NCI-H524 (cell line): ENCODE measurements at regions not wholly inside any gene's neighbourhood (a gene's known extent, or its start where the extent isn't known, plus 50 kb on each side); places are given as distances from the start of the nearest gene placed in this dataset.
"Not testable (repeated sequence)": the region's sequence is repeated elsewhere in the genome, so short reads cannot be mapped to it uniquely, and the experiment has no call there.

Experiments used
- DNase-seq, 2 experiments: peaks; one replicate each; lab custom pipeline; 2025; lab: John Stamatoyannopoulos, UW

DNA sequence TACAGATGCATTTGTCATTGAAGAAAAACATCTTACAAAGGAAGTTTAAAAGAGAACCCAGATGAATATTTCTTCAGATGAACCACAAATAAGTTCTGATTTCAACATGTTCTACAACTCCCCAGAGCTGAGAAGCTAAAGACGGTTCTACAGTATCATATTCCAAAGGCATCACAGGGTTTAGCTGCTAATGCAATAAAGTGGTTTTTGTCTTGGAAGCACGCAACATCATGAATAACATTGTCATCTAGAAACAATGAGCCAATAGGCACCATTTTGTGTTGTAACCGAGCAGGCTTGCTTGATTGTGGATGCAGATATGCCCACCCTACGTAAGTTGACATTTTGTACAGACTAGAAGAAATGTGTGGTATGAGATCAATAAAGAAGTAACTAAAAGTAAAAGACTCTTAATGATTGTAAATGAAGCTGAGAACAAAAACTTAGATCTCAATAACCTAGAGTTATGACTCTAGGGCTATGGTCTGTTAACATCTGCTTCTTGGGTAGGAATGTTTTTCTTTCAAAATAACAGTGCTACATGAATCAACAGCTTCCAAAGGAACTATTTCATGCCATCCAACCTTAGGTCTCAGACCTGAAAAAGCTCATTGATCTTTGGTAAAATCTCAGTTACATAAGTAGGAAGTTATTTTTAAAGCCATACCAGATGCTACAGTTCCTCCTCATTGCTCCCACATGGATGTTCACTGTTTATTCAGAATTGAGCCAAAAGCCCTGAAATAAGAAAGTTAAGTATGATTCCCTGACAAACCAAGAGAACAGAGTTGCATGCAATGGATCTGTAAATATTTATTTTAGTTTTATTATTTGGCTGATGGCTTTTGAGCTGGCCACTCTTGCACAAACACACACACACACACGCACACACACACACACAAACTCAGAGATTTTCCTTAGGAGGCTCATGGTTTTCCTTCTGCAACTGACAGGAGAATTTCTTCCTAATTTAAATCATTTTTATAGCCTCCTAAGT is 118.7 kb upstream of the SLCO6A1 start:
- no peak for DNase-seq

DNA sequence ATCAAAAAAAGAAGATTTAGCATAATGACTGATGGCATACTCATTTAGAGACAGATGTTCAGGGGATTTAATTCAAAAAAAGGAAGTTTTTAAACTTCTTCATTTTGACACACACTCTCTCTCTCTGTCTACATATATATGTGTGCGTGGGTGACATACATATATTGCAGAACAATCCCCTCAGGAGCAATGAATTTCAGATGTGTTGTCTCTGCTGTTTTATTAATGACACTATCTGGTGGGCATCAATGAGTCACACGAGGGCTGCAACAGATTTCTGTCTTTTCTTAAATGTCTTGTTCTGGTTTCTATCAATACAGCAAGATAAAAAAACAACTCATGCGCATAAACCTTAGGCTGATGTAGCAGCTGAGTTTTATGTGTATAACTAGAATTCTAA is 123.5 kb upstream of the SLCO6A1 start:
- no peak for DNase-seq

DNA sequence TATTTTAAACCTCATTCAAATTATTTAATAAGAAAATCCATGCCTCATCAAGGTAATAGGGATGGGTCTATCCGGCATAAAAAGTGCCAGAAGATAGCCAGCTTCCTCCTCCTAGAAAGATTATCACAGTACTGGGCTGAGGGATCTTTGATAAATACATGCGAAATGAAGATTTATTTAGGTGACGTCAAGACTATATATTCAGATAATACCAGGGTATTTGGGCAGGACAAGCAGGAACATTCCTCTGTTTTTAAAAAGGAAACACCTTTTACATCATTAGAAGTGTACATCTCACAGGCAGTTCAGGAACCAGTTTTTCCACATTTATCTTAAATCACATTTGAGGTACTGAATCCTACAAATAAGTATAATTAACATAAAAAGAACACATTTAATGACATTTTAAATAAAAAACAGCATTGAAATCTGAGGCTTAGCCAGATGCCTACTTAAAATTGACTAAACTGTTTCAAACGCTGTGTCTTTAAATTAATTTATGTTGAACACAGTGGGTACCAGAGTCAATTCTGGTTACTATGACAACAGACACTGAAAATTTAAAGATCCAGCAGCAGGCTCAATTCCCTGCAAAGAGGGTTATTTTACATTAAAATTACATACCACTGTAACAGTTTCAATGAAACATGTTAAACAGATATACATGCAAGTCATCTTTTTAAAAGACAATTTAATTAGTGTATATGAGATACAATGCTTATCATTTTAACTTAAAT is 124.7 kb upstream of the SLCO6A1 start:
- no peak for DNase-seq

- DNase-seq: no peak
These were observed 125.6 kb upstream of the SLCO6A1 start for GRCh38 chr5:102624405-102624804.

GRCh38 chr5:102625468-102625867 is 126.7 kb upstream of the SLCO6A1 start:
- no peak for DNase-seq

DNA sequence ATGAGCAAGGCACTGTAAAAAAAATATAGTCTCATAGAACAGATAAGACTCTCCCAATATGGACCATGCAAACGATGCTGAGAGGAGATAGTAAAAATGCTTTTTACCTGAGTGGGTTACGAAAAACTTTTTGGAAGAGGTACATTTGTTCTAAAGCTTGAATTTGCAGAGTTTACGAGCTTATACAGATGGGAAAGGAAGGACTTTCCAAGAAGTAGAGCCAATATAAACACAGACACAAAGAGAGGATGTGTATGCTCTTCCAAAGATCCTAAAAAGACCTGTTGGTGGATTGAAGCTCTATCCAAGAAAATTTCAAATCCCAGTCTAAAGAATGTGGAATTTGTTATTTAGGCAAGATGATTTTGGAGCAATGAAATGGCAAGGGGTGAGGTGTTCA is 127.1 kb upstream of the SLCO6A1 start:
- DNase-seq: no peak

GRCh38 chr5:102627315-102627714 is 127.8 kb upstream of the PAM start:
- DNase-seq: no peak

- DNase-seq: no peak
These were observed 126.5 kb upstream of the PAM start for GRCh38 chr5:102628441-102629175.

DNA sequence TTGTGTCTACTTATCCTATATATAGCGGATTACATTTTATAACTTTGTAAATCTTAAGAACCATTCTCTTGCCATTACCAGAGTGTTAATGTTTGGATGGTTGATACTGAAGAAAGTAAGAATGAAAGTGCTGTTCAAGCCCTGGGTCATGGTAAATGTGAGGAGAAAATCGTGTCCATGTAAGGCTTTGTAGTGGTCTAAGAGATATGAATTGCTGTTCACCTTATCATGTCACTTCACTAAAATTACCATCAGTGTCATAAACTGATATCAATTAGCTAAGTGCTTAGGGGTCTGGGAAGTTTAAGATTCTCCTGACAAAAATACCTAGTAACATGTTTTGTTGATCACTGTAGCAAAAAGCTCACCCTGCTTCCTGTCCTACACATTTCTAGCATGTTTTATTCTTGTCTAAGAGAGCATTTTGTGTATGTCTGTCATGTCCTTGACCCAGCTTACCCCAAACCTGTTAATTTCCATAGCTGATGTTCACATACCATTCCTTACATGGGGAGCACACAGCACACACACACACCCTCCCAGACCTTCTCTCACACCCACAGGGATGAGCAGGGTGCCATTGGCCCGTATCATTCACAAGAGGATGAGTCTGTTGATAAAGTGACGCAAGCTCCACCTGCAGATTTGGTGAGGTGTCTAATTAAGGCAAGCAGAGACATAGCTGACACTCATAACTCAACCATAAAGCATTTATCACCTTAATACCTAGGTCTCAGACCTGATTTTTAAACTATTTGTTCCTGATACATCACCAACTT is 125.1 kb upstream of the PAM start:
- DNase-seq: no peak

DNA sequence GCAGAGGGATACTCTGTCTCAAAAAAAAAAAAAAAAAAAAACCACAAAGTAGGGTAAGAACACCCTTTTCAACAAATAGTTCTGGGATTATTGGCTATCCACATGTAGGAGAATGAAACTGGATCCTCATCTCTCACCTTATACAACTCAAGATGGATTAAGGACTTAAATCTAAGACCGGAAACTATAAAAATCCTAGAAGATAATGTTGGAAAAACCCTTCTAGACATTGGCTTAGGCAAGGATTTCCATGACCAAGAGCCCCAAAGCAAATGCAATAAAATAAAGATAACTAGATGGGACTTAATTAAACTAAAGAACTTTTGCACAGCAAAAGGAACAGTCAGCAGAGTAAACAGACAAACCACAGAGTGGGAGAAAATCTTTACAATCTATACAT is 119.7 kb upstream of the PAM start:
- not testable (repeated sequence) for DNase-seq

DNA sequence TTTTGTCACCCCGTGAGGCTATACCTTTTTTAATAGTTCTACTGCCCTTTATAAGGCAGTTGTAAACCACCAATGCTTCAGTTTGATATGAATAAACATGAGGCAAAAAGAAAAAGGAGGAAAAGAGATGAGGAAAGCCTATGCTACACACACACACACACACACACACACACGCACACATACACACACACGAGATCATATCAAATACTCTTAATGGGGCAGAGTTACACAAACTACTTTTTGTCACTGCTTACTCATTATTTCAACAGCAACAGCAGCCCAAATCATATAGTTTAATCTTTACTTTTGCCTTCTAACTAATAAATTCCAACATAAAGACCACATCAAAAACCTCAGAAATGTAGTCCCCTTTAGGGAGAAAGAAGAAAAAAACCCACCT is 116.8 kb upstream of the PAM start:
- DNase-seq: no peak

- DNase-seq: no peak
These were observed 116.0 kb upstream of the PAM start for GRCh38 chr5:102638912-102639652.

DNA sequence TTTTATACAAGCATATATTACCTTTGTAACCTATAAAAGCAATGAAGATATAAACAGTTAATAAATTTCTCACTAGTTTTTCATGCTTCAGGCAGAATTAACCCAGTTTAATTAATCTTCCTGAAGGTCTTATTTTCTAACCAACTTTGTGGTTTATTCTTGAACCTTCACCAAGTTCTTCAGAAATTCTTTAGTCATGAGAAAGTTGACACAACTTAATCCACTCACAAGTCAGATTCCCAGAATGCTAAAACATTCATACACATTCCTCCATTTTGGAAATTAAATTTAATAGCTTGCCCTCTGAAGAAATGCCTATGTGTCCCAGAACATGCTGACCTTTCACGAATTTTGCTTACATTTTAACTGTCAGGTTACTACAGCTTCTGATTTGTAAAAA is 105.4 kb upstream of the PAM start:
- no peak for DNase-seq

DNA sequence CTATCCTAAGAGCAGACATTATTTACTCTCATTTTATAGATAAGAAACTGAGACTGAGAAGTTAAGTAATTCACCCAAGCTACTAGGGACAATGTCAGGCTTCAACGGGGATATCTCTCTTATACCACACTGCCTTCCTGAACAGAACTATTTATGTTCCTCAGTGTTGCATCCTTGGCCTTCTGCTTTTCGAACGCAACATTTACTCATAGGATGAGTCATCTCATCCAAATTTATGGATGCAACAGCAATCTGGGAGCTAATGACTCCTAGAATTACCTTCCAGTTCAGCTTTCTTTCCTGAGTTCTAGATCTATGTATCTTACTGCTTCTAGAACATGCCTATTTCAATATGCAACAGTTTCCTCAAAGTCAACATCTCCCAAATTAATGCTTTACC is 103.6 kb upstream of the PAM start:
- DNase-seq: no peak

DNA sequence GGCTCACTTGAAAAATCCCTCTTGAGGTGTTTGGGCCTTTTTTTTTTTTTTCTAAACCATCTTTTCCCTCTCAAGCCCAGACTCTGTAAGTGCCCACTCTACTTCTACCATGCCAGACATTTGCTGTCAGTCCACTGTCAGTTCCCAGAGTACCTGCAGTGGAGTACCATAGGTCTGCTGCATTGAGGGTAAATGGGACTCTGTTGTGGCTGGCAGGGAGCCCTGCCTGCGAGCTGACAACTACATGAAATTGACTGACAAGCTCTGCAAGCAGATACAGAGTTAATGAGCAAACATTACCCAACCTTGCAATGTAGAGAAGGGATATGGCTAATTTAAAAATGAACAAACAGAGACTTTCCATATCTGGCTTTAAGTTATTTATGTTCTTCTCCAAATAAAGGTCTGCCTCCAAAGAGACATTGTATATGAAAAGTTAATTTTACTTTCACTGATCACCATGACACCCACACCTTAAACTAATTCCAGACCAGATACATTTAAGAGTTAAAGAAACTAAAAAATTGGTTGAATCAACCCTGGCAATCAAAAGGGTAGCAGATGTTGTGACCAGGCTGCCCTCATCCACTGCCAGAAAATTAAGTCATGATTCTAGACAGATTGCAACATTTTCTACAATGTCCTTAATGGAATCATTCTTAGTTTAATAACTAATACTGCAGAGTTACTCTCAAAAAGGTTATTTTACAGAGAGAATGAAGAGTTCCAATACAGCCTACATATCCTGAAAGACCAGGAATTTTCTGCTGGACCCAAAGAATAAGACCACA is 100.4 kb upstream of the PAM start:
- no peak for DNase-seq

DNA sequence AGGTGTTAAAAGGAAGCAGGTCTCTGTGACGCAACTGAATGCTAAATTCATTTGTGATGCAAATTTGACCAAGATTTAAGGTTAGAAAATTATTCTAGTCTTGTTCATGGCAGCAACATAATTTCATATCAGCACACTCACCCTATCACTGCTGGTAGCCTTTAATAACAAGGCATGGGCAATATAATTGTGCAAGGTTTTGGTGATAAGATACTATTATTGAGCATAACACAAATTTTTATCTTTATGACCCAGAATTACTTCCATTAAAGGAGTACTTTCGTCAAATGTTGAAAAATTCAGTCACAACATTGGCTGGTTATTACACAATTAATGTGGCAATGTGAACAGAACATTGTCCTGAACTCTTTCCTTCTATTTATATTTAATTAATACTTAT is 96.0 kb upstream of the PAM start:
- DNase-seq: no peak

- no peak for DNase-seq
These were observed 95.0 kb upstream of the PAM start for GRCh38 chr5:102660111-102660510.

- DNase-seq: no peak
These were observed 91.2 kb upstream of the PAM start for GRCh38 chr5:102663749-102664530.

DNA sequence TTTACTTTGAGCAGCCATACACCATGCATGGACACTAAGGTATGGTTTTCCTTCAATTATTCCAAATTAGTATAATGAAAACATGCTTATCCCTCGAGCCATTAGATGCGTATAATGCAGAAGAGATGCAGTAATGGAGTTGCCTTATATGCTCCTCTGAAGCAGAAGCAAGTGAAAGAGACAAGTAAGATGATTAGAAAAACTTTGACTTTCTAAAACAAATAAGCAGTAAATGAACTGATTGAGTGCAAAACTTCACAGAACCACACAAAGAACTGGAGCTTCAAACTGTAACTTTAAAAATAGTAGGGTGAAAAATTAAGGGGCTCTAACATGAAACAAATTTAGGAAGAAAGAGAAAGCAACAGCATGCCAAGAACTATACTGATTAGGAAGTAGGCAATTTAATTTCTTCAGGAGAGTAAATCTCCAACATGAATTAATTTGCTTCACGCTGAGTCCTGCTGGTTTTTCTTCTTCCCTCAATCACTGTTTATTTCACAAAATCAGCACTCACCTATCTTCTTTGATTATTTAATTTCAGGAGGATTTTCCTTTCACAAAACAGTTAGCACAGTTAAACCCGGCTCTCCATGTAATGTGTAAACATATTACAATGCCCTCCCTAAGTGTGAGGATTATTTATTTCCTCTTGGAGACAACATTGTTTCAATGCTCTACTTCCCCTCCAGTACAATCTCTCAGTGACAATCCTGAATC is 90.3 kb upstream of the PAM start:
- DNase-seq: no peak
